ENCODE measurements at regions not wholly inside any gene's neighbourhood (a gene's known extent, or its start where the extent isn't known, plus 50 kb on each side); places are given as distances from the start of the nearest gene placed in this dataset.

GRCh38 chr13:61874970-61875579 is 459.4 kb upstream of the PCDH20 start:
- no peak for DNase-seq (ENCODE audit: low spot score)

GRCh38 chr13:61873717-61874116 is 458.1 kb upstream of the PCDH20 start:
- no peak for DNase-seq (ENCODE audit: low spot score)

- no peak for DNase-seq (ENCODE audit: low spot score)
Measured at GRCh38 chr13:61857198-61857597, 441.5 kb upstream of the PCDH20 start.

GRCh38 chr13:61852116-61852619 is 436.5 kb upstream of the PCDH20 start:
- no peak for DNase-seq (ENCODE audit: low spot score)

- DNase-seq (ENCODE audit: low spot score): no peak
Measured at GRCh38 chr13:61850794-61851193, 435.1 kb upstream of the PCDH20 start.

- DNase-seq (ENCODE audit: low spot score): no peak
Measured at GRCh38 chr13:61838568-61838967, 422.9 kb upstream of the PCDH20 start.

GRCh38 chr13:61833228-61833627 is 417.6 kb upstream of the PCDH20 start:
- no peak for DNase-seq (ENCODE audit: low spot score)

GRCh38 chr13:61831026-61831425 is 415.4 kb upstream of the PCDH20 start:
- no peak for DNase-seq (ENCODE audit: low spot score)

GRCh38 chr13:61830475-61830874 is 414.8 kb upstream of the PCDH20 start:
- no peak for DNase-seq (ENCODE audit: low spot score)

GRCh38 chr13:61824168-61824567 is 408.5 kb upstream of the PCDH20 start:
- no peak for DNase-seq (ENCODE audit: low spot score)

- DNase-seq (ENCODE audit: low spot score): no peak
Measured at GRCh38 chr13:61812286-61812685, 396.6 kb upstream of the PCDH20 start.

- no peak for DNase-seq (ENCODE audit: low spot score)
Measured at GRCh38 chr13:61810065-61810464, 394.4 kb upstream of the PCDH20 start.

GRCh38 chr13:61797397-61797796 is 381.7 kb upstream of the PCDH20 start:
- no peak for DNase-seq (ENCODE audit: low spot score)

GRCh38 chr13:61795580-61795979 is 379.9 kb upstream of the PCDH20 start:
- no peak for DNase-seq (ENCODE audit: low spot score)

- DNase-seq (ENCODE audit: low spot score): no peak
Measured at GRCh38 chr13:61779456-61779855, 363.8 kb upstream of the PCDH20 start.

- DNase-seq (ENCODE audit: low spot score): no peak
Measured at GRCh38 chr13:61778531-61778930, 362.9 kb upstream of the PCDH20 start.

GRCh38 chr13:61777899-61778298 is 362.2 kb upstream of the PCDH20 start:
- no peak for DNase-seq (ENCODE audit: low spot score)

GRCh38 chr13:61777271-61777670 is 361.6 kb upstream of the PCDH20 start:
- no peak for DNase-seq (ENCODE audit: low spot score)

- DNase-seq (ENCODE audit: low spot score): no peak
Measured at GRCh38 chr13:61774903-61775302, 359.3 kb upstream of the PCDH20 start.

- DNase-seq (ENCODE audit: low spot score): no peak
Measured at GRCh38 chr13:61770681-61771080, 355.0 kb upstream of the PCDH20 start.

- no peak for DNase-seq (ENCODE audit: low spot score)
Measured at GRCh38 chr13:61768175-61768574, 352.5 kb upstream of the PCDH20 start.

- DNase-seq (ENCODE audit: low spot score): no peak
Measured at GRCh38 chr13:61766667-61767058, 351.0 kb upstream of the PCDH20 start.

GRCh38 chr13:61765940-61766666 is 350.5 kb upstream of the PCDH20 start:
- no peak for DNase-seq (ENCODE audit: low spot score)
